SK-N-SH (cell line): ENCODE measurements at regions not wholly inside any gene's neighbourhood (a gene's known extent, or its start where the extent isn't known, plus 50 kb on each side); places are given as distances from the start of the nearest gene placed in this dataset.

Experiments used
- CTCF ChIA-PET: fragments of 300-600, 350-600 bp; formaldehyde crosslinking; extraction: SDS; loops from one replicate; lab custom pipeline; 2021; lab: Yijun Ruan, JAX
- POLR2A ChIA-PET: fragments of 350-600 bp; sonication (Branson Sonifier 250); formaldehyde crosslinking; extraction: SDS; loops from one replicate; lab custom pipeline; 2020; ENCODE audit warnings: antibody characterized with exemption, inconsistent platforms; lab: Yijun Ruan, JAX
- DNase-seq: peaks from one replicate; pipeline ENCODE4 v3.0.0; 2012
- H2AFZ ChIP-seq: fragments of 200-600 bp; sonication (generic); 2 replicates; pipeline ENCODE4 v1.8.1; 2016; ENCODE audit warnings: antibody characterized with exemption, mild to moderate bottlenecking, low read depth
- H3F3A ChIP-seq: fragments of 200-600 bp; sonication (generic); replicated peaks from 2 replicates; pipeline ENCODE3; 2016; ENCODE audit warnings: antibody characterized with exemption, mild to moderate bottlenecking; ENCODE audit not compliant: insufficient read depth
- H3K27ac ChIP-seq, 2 experiments: fragments of 200-500 bp in 1 of 2; fragments of 200-600 bp in 1 of 2; sonication (Bioruptor generic) in 1 of 2; sonication (generic), shearing (Covaris generic) in 1 of 2; 2 replicates each; pipeline versions ENCODE4 v1.5.1 to v1.6.1; 2014 to 2016; ENCODE audit warnings: low read depth in 2 of 2, inconsistent platforms in 1 of 2, low read length in 1 of 2, mild to moderate bottlenecking in 1 of 2, mixed read lengths in 1 of 2
- H3K27me3 ChIP-seq: fragments of 200-600 bp; sonication (generic), shearing (Covaris generic); 2 replicates; pipeline ENCODE4 v1.6.1; 2016; ENCODE audit warnings: mixed run types; ENCODE audit not compliant: insufficient read depth
- H3K36me3 ChIP-seq, 2 experiments: fragments of 200-500 bp in 1 of 2; fragments of 200-600 bp in 1 of 2; sonication (Bioruptor generic) in 1 of 2; sonication (generic) in 1 of 2; replicated peaks in 1 of 2; 2 replicates each; pipeline versions ENCODE3 to v1.5.1; 2014 to 2016; ENCODE audit warnings: low read length in 1 of 2, mild to moderate bottlenecking in 1 of 2; ENCODE audit not compliant: insufficient read depth in 2 of 2, control insufficient read depth in 1 of 2
- H3K4me1 ChIP-seq, 2 experiments: fragments of 200-500 bp in 1 of 2; fragments of 200-600 bp in 1 of 2; sonication (Bioruptor generic) in 1 of 2; sonication (generic), shearing (Covaris generic) in 1 of 2; 2 replicates each; pipeline versions ENCODE4 v1.5.1 to v1.6.1; 2014 to 2016; ENCODE audit warnings: low read depth in 1 of 2, low read length in 1 of 2, mixed run types in 1 of 2; ENCODE audit not compliant: insufficient read depth in 2 of 2, control insufficient read depth in 1 of 2
- H3K4me2 ChIP-seq: fragments of 200-600 bp; sonication (generic), shearing (Covaris generic); 2 replicates; pipeline ENCODE4 v1.6.1; 2017; ENCODE audit warnings: mixed run types
- H3K4me3 ChIP-seq, 2 experiments: fragments of 200-500 bp in 1 of 2; fragments of 200-600 bp in 1 of 2; sonication (Bioruptor generic) in 1 of 2; sonication (generic), shearing (Covaris generic) in 1 of 2; 2 replicates each; pipeline versions ENCODE4 v1.5.1 to v1.8.1; 2014 to 2016; ENCODE audit warnings: low read depth in 2 of 2, inconsistent platforms in 1 of 2, low read length in 1 of 2, mild to moderate bottlenecking in 1 of 2, mixed read lengths in 1 of 2, moderate library complexity in 1 of 2
- H3K79me2 ChIP-seq: fragments of 200-600 bp; sonication (generic); 2 replicates; pipeline ENCODE4 v1.8.1; 2017; ENCODE audit warnings: mild to moderate bottlenecking; ENCODE audit not compliant: insufficient read depth
- H3K9ac ChIP-seq: fragments of 200-600 bp; sonication (generic); 2 replicates; pipeline ENCODE4 v1.6.1; 2017; ENCODE audit warnings: mixed run types
- H3K9me2 ChIP-seq: fragments of 200-600 bp; sonication (generic); 2 replicates; pipeline ENCODE4 v1.6.1; 2017; ENCODE audit warnings: mixed run types
- H3K9me3 ChIP-seq: fragments of 200-600 bp; sonication (generic); 2 replicates; pipeline ENCODE4 v1.6.1; 2017; ENCODE audit warnings: mixed run types, mild to moderate bottlenecking, moderate library complexity
- H4K20me1 ChIP-seq: fragments of 200-600 bp; sonication (generic); 2 replicates; pipeline ENCODE4 v1.6.1; 2017; ENCODE audit warnings: mild to moderate bottlenecking, mixed run types; ENCODE audit not compliant: insufficient read depth
- EP300 ChIP-seq, 2 experiments: IDR thresholded peaks; 2 replicates each; pipeline versions ENCODE4 v1.4.0 to v1.6.1; 2012; ENCODE audit warnings: borderline replicate concordance in 1 of 2, low read depth in 1 of 2, low read length in 1 of 2
- FOXJ3 ChIP-seq: sonication (generic); formaldehyde crosslinking; IDR thresholded peaks from 2 replicates; pipeline ENCODE4 v1.5.1; 2020; ENCODE audit warnings: mild to moderate bottlenecking, missing genetic modification reagents
- FOXM1 ChIP-seq: IDR thresholded peaks from 2 replicates; pipeline ENCODE4 v1.4.0; 2012; ENCODE audit warnings: low read depth, mild to moderate bottlenecking
- GATA2 ChIP-seq: sonication (generic); formaldehyde crosslinking; IDR thresholded peaks from 2 replicates; pipeline ENCODE4 v1.5.0; 2020; ENCODE audit warnings: mild to moderate bottlenecking, missing genetic modification reagents
- JUND ChIP-seq: IDR thresholded peaks from 2 replicates; pipeline ENCODE4 v1.4.0; 2012
- NRF1 ChIP-seq: IDR thresholded peaks from 2 replicates; pipeline ENCODE4 v1.6.1; 2012; ENCODE audit warnings: low read depth, mild to moderate bottlenecking, low read length
- POLR2AphosphoS5 ChIP-seq: IDR thresholded peaks from 2 replicates; pipeline ENCODE4 v1.6.1; 2012; ENCODE audit warnings: low read depth, low read length
- REST ChIP-seq: IDR thresholded peaks from 2 replicates; pipeline ENCODE4 v1.6.1; 2012; ENCODE audit warnings: mild to moderate bottlenecking, low read depth, low read length, moderate library complexity
- TAF1 ChIP-seq: IDR thresholded peaks from 2 replicates; pipeline ENCODE4 v1.6.1; 2012; ENCODE audit warnings: low read depth, mild to moderate bottlenecking, low read length, moderate library complexity, borderline replicate concordance
- TCF12 ChIP-seq: IDR thresholded peaks from 2 replicates; pipeline ENCODE4 v1.4.0; 2012
- TEAD4 ChIP-seq: IDR thresholded peaks from 2 replicates; pipeline ENCODE4 v1.4.0; 2012; ENCODE audit warnings: mild to moderate bottlenecking, borderline replicate concordance; ENCODE audit not compliant: insufficient read depth
- USF2 ChIP-seq: fragments of 150-350 bp; IDR thresholded peaks from 2 replicates; pipeline ENCODE4 v1.6.1; 2017; ENCODE audit warnings: antibody characterized with exemption, low read length, low read depth, borderline replicate concordance
- YY1 ChIP-seq: IDR thresholded peaks from 2 replicates; pipeline ENCODE4 v1.4.0; 2012; ENCODE audit warnings: low read depth, mild to moderate bottlenecking
- WGBS: methylation state at CpG from one replicate; pipeline ENCODE4 v1.1.6; 2017; ENCODE audit warnings: low lambda C conversion rate; 5-methylcytosine and 5-hydroxymethylcytosine counted together
- TF ChIP-seq, protein P1 (sequence below): IDR thresholded peaks from 2 replicates; pipeline ENCODE4 v1.4.0; 2012; ENCODE audit warnings: low read depth

- no peaks in the 10 kb centered on the region for H4K20me1 ChIP-seq
- no peak overlapping the region for H3K9ac ChIP-seq
- no peak overlapping the region for H3K4me2 ChIP-seq
- no peak overlapping the region; a peak in 1 of 4 replicates for H3K27ac ChIP-seq
- no peak for TF ChIP-seq YY1
- TF ChIP-seq NRF1: no peak
- TF ChIP-seq, all 33 proteins: peak for 0
- DNase-seq: no peak
- H3K79me2 ChIP-seq: no peaks in the 10 kb centered on the region
- no peaks in the 10 kb centered on the region for H3K27me3 ChIP-seq
- CTCF ChIA-PET: interaction anchor here (1.3 kb wide), 2 partner anchors 28 to 40 kb away, joined by 4 read pairs; no protein-coding TSS in a partner anchor
- H3K9me2 ChIP-seq: no peaks in the 10 kb centered on the region
- no peak overlapping the region for H3K4me3 ChIP-seq
- peaks cover 0 to 43% of the 10 kb centered on the region in 2 experiments; a peak in 2 of 4 replicates for H3K4me1 ChIP-seq
- POLR2A ChIA-PET: no interaction called here
- WGBS: 95% methylated on average over 4 of the region's 4 CpGs
- H3F3A ChIP-seq: no peaks in the 10 kb centered on the region
- no peak overlapping the region for H2AFZ ChIP-seq
- H3K36me3 ChIP-seq: peaks cover 0 to 13% of the 10 kb centered on the region in 2 experiments
- H3K9me3 ChIP-seq: no peaks in the 10 kb centered on the region
These were observed 331.0 kb upstream of the ROPN1 start for GRCh38 chr3:124322966-124323365.

- Histone ChIP-seq H3K9me2 (no peaks in the 10 kb centered on the region), H3K4me1 (peaks cover 0 to 32% of the 10 kb centered on the region in 2 experiments; a peak in 2 of 4 replicates), H3F3A (no peaks in the 10 kb centered on the region), H3K79me2 (no peaks in the 10 kb centered on the region), H3K4me2 (no peak overlapping the region), H2AFZ (no peak overlapping the region), H3K9ac (no peak overlapping the region), H3K4me3 (no peak overlapping the region), H4K20me1 (no peaks in the 10 kb centered on the region), H3K27ac (peak overlapping the region in 1 of 2 experiments; percentile 74; a peak in 2 of 4 replicates), H3K27me3 (no peaks in the 10 kb centered on the region), H3K36me3 (peaks cover 0 to 17% of the 10 kb centered on the region in 2 experiments), H3K9me3 (no peaks in the 10 kb centered on the region)
- TF ChIP-seq, protein P1, sequence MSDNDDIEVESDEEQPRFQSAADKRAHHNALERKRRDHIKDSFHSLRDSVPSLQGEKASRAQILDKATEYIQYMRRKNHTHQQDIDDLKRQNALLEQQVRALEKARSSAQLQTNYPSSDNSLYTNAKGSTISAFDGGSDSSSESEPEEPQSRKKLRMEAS: no peak
- no peak for TF ChIP-seq REST
- TF ChIP-seq FOXM1: no peak
- no peak for TF ChIP-seq EP300 (IDR thresholded peaks at IDR 0.05; ENCODE audit: borderline replicate concordance in 1 of 2, low read depth in 1 of 2, low read length in 1 of 2)
- DNase-seq: no peak
- CTCF ChIA-PET: interaction anchor here (1.0 to 2.5 kb wide), 2 partner anchors 17 to 143 kb away, joined by 3 to 7 read pairs; no protein-coding TSS in a partner anchor
- 83% methylated on average over 2 of the region's 2 CpGs for WGBS
- POLR2A ChIA-PET: no interaction called here
These were observed 333.3 kb upstream of the ROPN1 start for GRCh38 chr3:124325248-124325647.

DNA sequence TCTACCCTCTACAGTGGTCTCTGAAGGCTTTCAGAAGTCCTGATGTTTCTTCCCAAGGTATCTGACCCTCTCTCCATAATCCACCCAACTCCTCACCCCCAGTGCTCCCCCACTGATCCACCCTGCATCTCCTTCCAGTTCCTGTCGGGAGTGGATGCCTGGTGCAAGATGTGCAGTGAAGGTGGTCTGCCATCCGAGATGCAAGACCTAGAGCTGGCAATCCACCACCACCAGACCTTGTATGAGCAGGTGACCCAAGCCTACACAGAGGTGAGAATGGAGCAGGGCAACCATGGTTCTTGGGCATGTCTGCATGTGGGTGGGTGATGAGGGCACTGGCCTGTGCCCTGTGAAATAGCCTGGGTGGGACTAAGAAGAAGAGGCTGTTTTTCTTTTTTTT is 337.8 kb upstream of the ROPN1 start:
- Histone ChIP-seq H3F3A (no peaks in the 10 kb centered on the region), H3K9me2 (no peaks in the 10 kb centered on the region), H3K27ac (no peak overlapping the region), H3K36me3 (peaks cover 9 to 21% of the 10 kb centered on the region in 2 experiments), H3K4me1 (peaks cover 0 to 10% of the 10 kb centered on the region in 2 experiments; a peak in 2 of 4 replicates), H3K79me2 (no peaks in the 10 kb centered on the region), H4K20me1 (no peaks in the 10 kb centered on the region), H3K4me3 (no peak overlapping the region), H3K9ac (no peak overlapping the region), H3K27me3 (no peaks in the 10 kb centered on the region), H3K9me3 (no peaks in the 10 kb centered on the region), H2AFZ (no peak overlapping the region), H3K4me2 (no peak overlapping the region)
- no peak for DNase-seq
- POLR2A ChIA-PET: no interaction called here
- 46% methylated on average over 2 of the region's 2 CpGs for WGBS
- CTCF ChIA-PET: interaction anchor here (1.0 kb wide), 1 partner anchor 18 kb away, joined by 3 read pairs; no protein-coding TSS in a partner anchor
- TF ChIP-seq TAF1 (no peak), TCF12 (no peak), FOXM1 (no peak), FOXJ3 (CRISPR knock-in tag) (no peak), USF2 (no peak), TEAD4 (no peak), YY1 (no peak), POLR2AphosphoS5 (no peak), JUND (no peak), GATA2 (CRISPR knock-in tag) (no peak), NRF1 (no peak)
- TF ChIP-seq, protein P1: no peak
